Body of pancreas (tissue), 4 donors: ENCODE measurements at regions not wholly inside any gene's neighbourhood (a gene's known extent, or its start where the extent isn't known, plus 50 kb on each side); places are given as distances from the start of the nearest gene placed in this dataset.

ENCODE experiments used
- ATAC-seq: fragments of 150-250 bp; one replicate; pipeline ENCODE4 v1.9.1; 2016
- DNase-seq, 4 donors: peaks; one replicate each; pipeline ENCODE4 v3.0.0-alpha.2; 2019
- H3K27ac ChIP-seq, 4 donors: fragments of 200-600 bp; sonication (generic); 1 replicate in 3 of 4; 2 replicates in 1 of 4; pipeline versions ENCODE4 v1.5.1 to v1.6.1; 2016 to 2019; ENCODE audit warnings: mild to moderate bottlenecking in 1 of 4, mixed read lengths in 1 of 4, moderate library complexity in 1 of 4
- H3K27me3 ChIP-seq, 2 donors: fragments of 200-600 bp; sonication (generic); one replicate each; pipeline ENCODE4 v1.6.0; 2016; ENCODE audit warnings: mild to moderate bottlenecking in 1 of 2
- H3K36me3 ChIP-seq, 2 donors: fragments of 200-600 bp; sonication (generic); replicated peaks in 1 of 2; 2 replicates each; pipeline ENCODE4 v1.5.1; 2016; ENCODE audit warnings: low read depth in 2 of 2; ENCODE audit not compliant: insufficient read depth in 1 of 2
- H3K4me1 ChIP-seq: fragments of 200-600 bp; sonication (generic); one replicate; pipeline ENCODE4 v1.6.0; 2016
- H3K4me3 ChIP-seq, 2 donors: fragments of 200-600 bp; sonication (generic); 1 replicate in 1 of 2; 2 replicates in 1 of 2; pipeline ENCODE4 v1.5.1; 2016 to 2019
- H3K9me3 ChIP-seq, 3 donors: fragments of 200-600 bp; sonication (generic); 1 replicate in 2 of 3; 2 replicates in 1 of 3; pipeline ENCODE4 v1.5.1; 2016
- POLR2A ChIP-seq, 3 donors: fragments of 450-650 bp; IDR thresholded peaks; one replicate each; pipeline ENCODE4 v1.6.1; 2016; ENCODE audit warnings: antibody characterized with exemption in 3 of 3, mild to moderate bottlenecking in 2 of 3
- WGBS, 2 donors: methylation state at CpG; one replicate each; pipeline ENCODE4 v1.1.5; 2017; 5-methylcytosine and 5-hydroxymethylcytosine counted together
- intact Hi-C: fragments of 100-400 bp; cut with DNase I; formaldehyde crosslinking; loops from one replicate; pipeline ENCODE4 v1.15.1; 2023
- TF ChIP-seq, protein P1 (sequence below), 7 experiments: fragments of 450-650 bp in 4 of 7; fragments of 200-600 bp in 3 of 7; sonication (generic) in 3 of 7; IDR thresholded peaks; one replicate each; pipeline ENCODE4 v1.5.1; 2016 to 2019; ENCODE audit warnings: antibody characterized with exemption in 7 of 7

DNA sequence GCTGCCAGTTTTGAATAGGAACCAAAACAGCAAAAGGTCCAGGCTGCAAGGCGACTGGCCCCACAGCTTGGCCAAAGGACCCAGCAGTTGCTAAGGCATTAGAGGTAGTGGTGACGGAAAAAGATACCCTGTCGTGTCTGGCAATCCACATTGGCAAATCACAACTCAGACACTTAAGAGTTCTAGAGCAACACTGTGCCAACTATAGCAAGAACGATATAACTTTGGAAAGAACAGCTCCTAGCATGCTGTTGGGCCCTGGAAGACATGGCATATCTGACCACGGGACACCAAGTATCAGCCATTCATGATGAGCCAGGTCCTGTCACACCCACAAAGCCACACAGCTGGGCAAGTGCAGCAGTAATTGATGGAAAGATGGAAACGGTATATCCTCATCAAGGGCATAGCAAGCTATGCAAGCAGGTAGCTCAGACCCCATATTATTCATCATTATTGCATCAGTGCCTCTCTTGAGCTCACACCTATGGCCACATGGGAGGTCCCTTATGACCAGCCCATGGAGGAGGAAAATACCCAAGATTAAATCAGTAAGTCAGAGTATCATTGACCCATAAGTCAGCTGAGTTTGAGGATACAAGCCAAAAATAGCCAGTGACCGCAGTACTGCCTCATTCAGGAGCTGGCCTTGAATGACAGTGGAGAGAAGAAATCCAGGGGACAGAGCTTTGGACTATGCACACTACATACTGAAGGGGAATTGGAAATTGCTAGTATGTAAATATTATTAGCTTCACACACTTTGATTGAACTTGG, 221.2 kb downstream of the SETD4 start:
- DNase-seq (no peak), ATAC-seq (peak; percentile 16)
- Histone ChIP-seq H3K27me3 (no peaks in the 10 kb centered on the region), H3K4me1 (peaks cover 3% of the 10 kb centered on the region), H3K27ac (no peak overlapping the region), H3K4me3 (no peak overlapping the region), H3K9me3 (no peaks in the 10 kb centered on the region), H3K36me3 (no peaks in the 10 kb centered on the region)
- intact Hi-C loops = loop anchor here (10.0 kb wide), 1 partner anchor 174 kb away; no protein-coding TSS in a partner anchor
- TF ChIP-seq, protein P1, sequence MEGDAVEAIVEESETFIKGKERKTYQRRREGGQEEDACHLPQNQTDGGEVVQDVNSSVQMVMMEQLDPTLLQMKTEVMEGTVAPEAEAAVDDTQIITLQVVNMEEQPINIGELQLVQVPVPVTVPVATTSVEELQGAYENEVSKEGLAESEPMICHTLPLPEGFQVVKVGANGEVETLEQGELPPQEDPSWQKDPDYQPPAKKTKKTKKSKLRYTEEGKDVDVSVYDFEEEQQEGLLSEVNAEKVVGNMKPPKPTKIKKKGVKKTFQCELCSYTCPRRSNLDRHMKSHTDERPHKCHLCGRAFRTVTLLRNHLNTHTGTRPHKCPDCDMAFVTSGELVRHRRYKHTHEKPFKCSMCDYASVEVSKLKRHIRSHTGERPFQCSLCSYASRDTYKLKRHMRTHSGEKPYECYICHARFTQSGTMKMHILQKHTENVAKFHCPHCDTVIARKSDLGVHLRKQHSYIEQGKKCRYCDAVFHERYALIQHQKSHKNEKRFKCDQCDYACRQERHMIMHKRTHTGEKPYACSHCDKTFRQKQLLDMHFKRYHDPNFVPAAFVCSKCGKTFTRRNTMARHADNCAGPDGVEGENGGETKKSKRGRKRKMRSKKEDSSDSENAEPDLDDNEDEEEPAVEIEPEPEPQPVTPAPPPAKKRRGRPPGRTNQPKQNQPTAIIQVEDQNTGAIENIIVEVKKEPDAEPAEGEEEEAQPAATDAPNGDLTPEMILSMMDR (IDR thresholded peaks at IDR 0.05) = no peak
- no peak for TF ChIP-seq POLR2A (IDR thresholded peaks at IDR 0.05)
- WGBS, 2 donors = 83 to 87% methylated on average over 7 of the region's 7 CpGs

GRCh38 chr21:35838350-35838749, 222.0 kb downstream of the SETD4 start:
- Histone ChIP-seq H3K36me3 (no peaks in the 10 kb centered on the region), H3K4me3 (no peak overlapping the region), H3K4me1 (no peaks in the 10 kb centered on the region), H3K9me3 (no peaks in the 10 kb centered on the region), H3K27ac (no peak overlapping the region), H3K27me3 (no peaks in the 10 kb centered on the region)
- WGBS, 2 donors = 59 to 73% methylated on average over 1 of the region's 1 CpG
- ATAC-seq = no peak
- DNase-seq = no peak
- intact Hi-C loops = loop anchor here (10.0 kb wide), 1 partner anchor 174 kb away; no protein-coding TSS in a partner anchor
- TF ChIP-seq, protein P1 (IDR thresholded peaks at IDR 0.05) = no peak
- TF ChIP-seq POLR2A (IDR thresholded peaks at IDR 0.05) = no peak

- Histone ChIP-seq H3K4me3 (no peak overlapping the region), H3K36me3 (no peaks in the 10 kb centered on the region), H3K9me3 (peaks cover 0 to 2% (median 0%) of the 10 kb centered on the region in 3 donors), H3K27ac (no peak overlapping the region), H3K4me1 (no peaks in the 10 kb centered on the region), H3K27me3 (no peaks in the 10 kb centered on the region)
- ATAC-seq (no peak), DNase-seq (no peak)
- intact Hi-C loops = loop anchor here (10.0 kb wide), 1 partner anchor 169 kb away; no protein-coding TSS in a partner anchor
- 29 to 36% methylated on average over 1 of the region's 1 CpG for WGBS, 2 donors
- TF ChIP-seq, protein P1 (IDR thresholded peaks at IDR 0.05) = no peak
- TF ChIP-seq POLR2A (IDR thresholded peaks at IDR 0.05) = no peak
Measured at GRCh38 chr21:35833991-35834390, 226.3 kb downstream of the SETD4 start.

GRCh38 chr21:35833388-35833787, 226.9 kb downstream of the SETD4 start:
- H3K9me3 ChIP-seq = peaks cover 0 to 2% (median 0%) of the 10 kb centered on the region in 3 donors
- WGBS, 2 donors = 70 to 79% methylated on average over 3 of the region's 3 CpGs
- no peaks in the 10 kb centered on the region for H3K27me3 ChIP-seq
- H3K27ac ChIP-seq = no peak overlapping the region
- TF ChIP-seq, protein P1 (IDR thresholded peaks at IDR 0.05) = no peak
- no peak for TF ChIP-seq POLR2A (IDR thresholded peaks at IDR 0.05)
- H3K4me1 ChIP-seq = no peaks in the 10 kb centered on the region
- ATAC-seq (no peak), DNase-seq (no peak)
- H3K4me3 ChIP-seq = no peak overlapping the region
- H3K36me3 ChIP-seq = no peaks in the 10 kb centered on the region
- intact Hi-C loops = loop anchor here (10.0 kb wide), 1 partner anchor 169 kb away; no protein-coding TSS in a partner anchor
